SU-DHL-6 (cell line): ENCODE measurements at regions not wholly inside any gene's neighbourhood (a gene's known extent, or its start where the extent isn't known, plus 50 kb on each side); places are given as distances from the start of the nearest gene placed in this dataset.

ENCODE experiments used
- CTCF ChIP-seq: fragments of 200-600 bp; sonication (generic); IDR thresholded peaks from one replicate; pipeline ENCODE4 v1.5.1; 2017; ENCODE audit warnings: antibody characterized with exemption, mild to moderate bottlenecking, low read length, moderate library complexity; ENCODE audit not compliant: insufficient read depth, poor library complexity, severe bottlenecking
- EZH2phosphoT487 ChIP-seq: fragments of 200-600 bp; sonication (generic), shearing (Covaris generic); conservative IDR thresholded peaks from 2 replicates; pipeline ENCODE4 v1.6.1; 2018; ENCODE audit warnings: mild to moderate bottlenecking, antibody characterized with exemption, low read length, moderate library complexity, mixed read lengths

DNA sequence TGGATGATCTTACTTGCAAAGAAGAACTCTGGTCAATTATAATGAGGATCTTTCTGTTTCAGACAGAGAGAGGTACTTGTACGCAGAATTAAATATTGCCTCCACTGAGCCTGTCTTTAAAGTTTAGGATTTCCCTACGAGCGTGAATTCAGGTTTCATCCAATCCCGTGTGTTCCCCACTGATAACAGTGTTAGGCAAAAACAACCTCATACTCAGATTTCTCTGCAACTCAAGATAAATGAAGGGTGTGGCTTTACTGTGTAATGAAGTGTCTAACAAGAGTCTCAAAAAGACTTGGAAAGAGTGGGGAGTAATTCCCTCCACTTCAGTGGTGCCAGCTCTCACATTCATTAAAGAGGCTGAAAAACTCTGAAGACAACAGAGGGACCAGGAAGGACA is 53.2 kb upstream of the ACO1 start:
- TF ChIP-seq CTCF (no peak), EZH2phosphoT487 (no peak)
